Keratinocyte (primary cell): ENCODE measurements at regions not wholly inside any gene's neighbourhood (a gene's known extent, or its start where the extent isn't known, plus 50 kb on each side); places are given as distances from the start of the nearest gene placed in this dataset.
A peak's percentile ranks its signal among the peaks of the same experiment; 100 is the strongest.
"Not testable (repeated sequence)": the region's sequence is repeated elsewhere in the genome, so short reads cannot be mapped to it uniquely, and the experiment has no call there.

Experiments
- DNase-seq: peaks from one replicate; pipeline ENCODE4 v3.0.0-alpha.2; 2011; ENCODE audit warnings: low read depth, missing footprints, low spot score
- FAIRE-seq: peaks from 2 replicates; lab custom pipeline; 2011; peaks lifted over from hg19 to GRCh38; lab: Jason Lieb, UNC
- H2AFZ ChIP-seq: 2 replicates; pipeline ENCODE4 v1.6.0; 2012; ENCODE audit warnings: low read length, control low read depth, inconsistent platforms; ENCODE audit not compliant: control insufficient read depth
- H3K27ac ChIP-seq: 2 replicates; pipeline ENCODE4 v1.5.1; 2011; ENCODE audit warnings: low read length; ENCODE audit not compliant: control insufficient read depth, insufficient read depth
- H3K27me3 ChIP-seq: 3 replicates; pipeline ENCODE4 v1.6.0; 2011; ENCODE audit warnings: low read length; ENCODE audit not compliant: control insufficient read depth, insufficient read depth; ENCODE audit errors: extremely low read depth
- H3K36me3 ChIP-seq, 2 experiments: 2 replicates in 1 of 2; 3 replicates in 1 of 2; pipeline ENCODE4 v1.5.1; 2011; ENCODE audit warnings: low read length in 2 of 2, mild to moderate bottlenecking in 1 of 2; ENCODE audit not compliant: control insufficient read depth in 2 of 2, insufficient read depth in 2 of 2; ENCODE audit errors: extremely low read depth in 1 of 2
- H3K4me1 ChIP-seq: 3 replicates; pipeline ENCODE4 v1.5.1; 2011; ENCODE audit warnings: low read length; ENCODE audit not compliant: control insufficient read depth, insufficient read depth; ENCODE audit errors: extremely low read depth
- H3K4me2 ChIP-seq: 3 replicates; pipeline ENCODE4 v1.6.0; 2011; ENCODE audit warnings: low read depth, low read length; ENCODE audit not compliant: control insufficient read depth, insufficient read depth; ENCODE audit errors: extremely low read depth
- H3K4me3 ChIP-seq, 3 experiments: fragments of 200-600 bp in 1 of 3; sonication (generic) in 1 of 3; 2 replicates in 2 of 3; 3 replicates in 1 of 3; pipeline ENCODE4 v1.5.1; 2011 to 2016; ENCODE audit warnings: low read length in 3 of 3, mild to moderate bottlenecking in 3 of 3, control low read depth in 2 of 3, inconsistent platforms in 1 of 3, low read depth in 1 of 3, mixed read lengths in 1 of 3, mixed run types in 1 of 3, moderate library complexity in 1 of 3; ENCODE audit not compliant: control insufficient read depth in 2 of 3, insufficient read depth in 2 of 3; ENCODE audit errors: extremely low read depth in 1 of 3
- H3K79me2 ChIP-seq: 2 replicates; pipeline ENCODE4 v1.6.0; 2012; ENCODE audit warnings: low read length; ENCODE audit not compliant: control insufficient read depth, insufficient read depth
- H3K9ac ChIP-seq: 3 replicates; pipeline ENCODE4 v1.6.0; 2011; ENCODE audit warnings: low read length; ENCODE audit not compliant: control insufficient read depth, insufficient read depth; ENCODE audit errors: extremely low read depth
- H3K9me1 ChIP-seq: 3 replicates; pipeline ENCODE4 v1.6.0; 2011; ENCODE audit warnings: low read length; ENCODE audit not compliant: control insufficient read depth, insufficient read depth; ENCODE audit errors: extremely low read depth
- H3K9me3 ChIP-seq: 2 replicates; pipeline ENCODE4 v1.5.1; 2012; ENCODE audit warnings: low read depth, low read length; ENCODE audit not compliant: control insufficient read depth
- H4K20me1 ChIP-seq: 3 replicates; pipeline ENCODE4 v1.6.0; 2011; ENCODE audit warnings: low read length; ENCODE audit not compliant: control insufficient read depth, insufficient read depth; ENCODE audit errors: extremely low read depth
- CTCF ChIP-seq, 3 experiments: IDR thresholded peaks in 1 of 3; conservative IDR thresholded peaks in 1 of 3; optimal IDR thresholded peaks in 1 of 3; 2 replicates in 2 of 3; 3 replicates in 1 of 3; pipeline versions ENCODE3 to v1.5.1; 2011; ENCODE audit warnings: low read length in 3 of 3, mild to moderate bottlenecking in 3 of 3, moderate library complexity in 2 of 3, control low read depth in 1 of 3, inconsistent platforms in 1 of 3; ENCODE audit not compliant: insufficient read depth in 2 of 3; ENCODE audit errors: extremely low read depth in 1 of 3
- EZH2 ChIP-seq: IDR thresholded peaks from one replicate; pipeline ENCODE4 v1.6.1; 2012; ENCODE audit warnings: inconsistent platforms, mild to moderate bottlenecking, low read length, moderate library complexity
- dilution Hi-C: fragments of 300-500 bp; cut with MboI; formaldehyde crosslinking; loops from one replicate; pipeline ENCODE4 v1.7.0; 2020; ENCODE audit warnings: low sequenced_read_pairs; ENCODE audit not compliant: extremely low pct_ligation_motif_present

DNA sequence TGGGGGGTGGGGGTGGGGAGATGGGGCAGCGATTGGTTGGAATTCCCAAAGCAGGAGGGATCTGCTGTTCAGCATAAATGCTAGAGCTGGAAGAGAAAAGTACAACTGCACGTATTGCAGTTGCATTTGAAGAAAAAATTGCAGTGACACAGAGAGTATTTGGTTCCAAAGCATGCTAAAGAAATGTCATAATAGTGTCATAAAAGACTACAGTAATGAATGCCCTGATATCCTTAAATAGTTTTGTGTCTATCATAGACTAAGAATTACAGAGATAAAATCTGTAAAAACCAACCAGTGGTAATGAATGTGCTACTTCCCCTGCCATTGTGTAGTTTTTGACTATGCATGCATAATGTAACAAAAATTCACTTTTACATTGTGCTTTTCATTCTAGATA is 693.6 kb upstream of the SLC35B3 start:
- no peaks in the 10 kb centered on the region for H3K79me2 ChIP-seq
- dilution Hi-C loops = no loop called here

GRCh38 chr6:9126878-9127560 is 691.7 kb upstream of the SLC35B3 start:
- Histone ChIP-seq H3K9me1 (no peaks in the 10 kb centered on the region), H4K20me1 (no peaks in the 10 kb centered on the region), H3K4me1 (peaks cover 5% of the 10 kb centered on the region), H3K9ac (no peak overlapping the region), H3K27ac (no peak overlapping the region), H2AFZ (no peak overlapping the region), H3K27me3 (no peaks in the 10 kb centered on the region), H3K4me3 (no peak overlapping the region), H3K4me2 (no peak overlapping the region), H3K9me3 (no peaks in the 10 kb centered on the region), H3K79me2 (no peaks in the 10 kb centered on the region), H3K36me3 (no peaks in the 10 kb centered on the region)
- peak; percentile 48 for FAIRE-seq
- peak; percentile 65 for DNase-seq
- dilution Hi-C loops = no loop called here
- TF ChIP-seq EZH2 = no peak
- TF ChIP-seq CTCF (optimal IDR thresholded peaks at IDR 0.05 in 1 of 3, IDR thresholded peaks at IDR 0.05 in 1 of 3, conservative IDR thresholded peaks at IDR 0.05 in 1 of 3; ENCODE audit: extremely low read depth in 1 of 3, insufficient read depth in 2 of 3, low read length in 3 of 3) = no peak

More for the DNA sequence above, 693.6 kb upstream of the SLC35B3 start:
- Histone ChIP-seq H2AFZ (no peak overlapping the region), H3K9me1 (no peaks in the 10 kb centered on the region), H3K4me2 (no peak overlapping the region), H3K27me3 (no peaks in the 10 kb centered on the region), H3K4me3 (no peak overlapping the region), H3K9me3 (no peaks in the 10 kb centered on the region), H3K27ac (no peak overlapping the region), H4K20me1 (no peaks in the 10 kb centered on the region), H3K4me1 (peaks cover 5% of the 10 kb centered on the region), H3K9ac (no peak overlapping the region), H3K36me3 (no peaks in the 10 kb centered on the region)
- no peak for TF ChIP-seq EZH2
- no peak for TF ChIP-seq CTCF (optimal IDR thresholded peaks at IDR 0.05 in 1 of 3, IDR thresholded peaks at IDR 0.05 in 1 of 3, conservative IDR thresholded peaks at IDR 0.05 in 1 of 3; ENCODE audit: extremely low read depth in 1 of 3, insufficient read depth in 2 of 3, low read length in 3 of 3)
- DNase-seq = no peak
- FAIRE-seq = no peak

DNA sequence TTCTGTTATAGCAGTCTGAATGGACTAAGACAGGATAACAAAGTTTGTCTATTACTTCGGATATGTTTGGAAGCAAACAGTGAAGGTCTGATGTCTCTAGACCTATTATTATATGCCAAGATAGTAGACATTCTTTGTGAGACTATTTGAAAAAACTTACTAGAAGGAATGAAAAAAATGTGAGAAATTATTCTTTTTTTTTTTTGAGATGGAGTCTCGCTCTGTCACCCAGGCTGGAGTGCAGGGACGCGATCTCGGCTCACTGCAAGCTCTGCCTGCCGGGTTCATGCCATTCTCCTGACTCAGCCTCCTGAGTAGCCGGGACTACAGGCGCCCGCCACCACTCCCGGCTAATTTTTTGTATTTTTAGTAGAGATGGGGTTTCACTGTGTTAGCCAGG is 690.7 kb upstream of the SLC35B3 start:
- dilution Hi-C loops, H3K27ac ChIP-seq, H2AFZ ChIP-seq, H3K4me2 ChIP-seq, H3K9me1 ChIP-seq, H4K20me1 ChIP-seq, H3K9me3 ChIP-seq, H3K4me3 ChIP-seq, FAIRE-seq, H3K79me2 ChIP-seq, H3K36me3 ChIP-seq, DNase-seq, H3K9ac ChIP-seq, H3K27me3 ChIP-seq: not testable (repeated sequence)
- H3K4me1 ChIP-seq = peaks cover 10% of the 10 kb centered on the region
